ENCODE measurements at regions not wholly inside any gene's neighbourhood (a gene's known extent, or its start where the extent isn't known, plus 50 kb on each side); places are given as distances from the start of the nearest gene placed in this dataset.
"Not testable (repeated sequence)": the region's sequence is repeated elsewhere in the genome, so short reads cannot be mapped to it uniquely, and the experiment has no call there.

- not testable (repeated sequence) for H3K79me2 ChIP-seq; H3K4me2 ChIP-seq (ENCODE audit: low read length); H3K27me3 ChIP-seq (ENCODE audit: control insufficient read depth, insufficient read depth, low read length); H2AFZ ChIP-seq; H3K9ac ChIP-seq; H3K36me3 ChIP-seq (ENCODE audit: control insufficient read depth, insufficient read depth, low read length); H3K9me3 ChIP-seq (ENCODE audit: control insufficient read depth, low read length); H3K27ac ChIP-seq; H3K4me1 ChIP-seq; H3K4me3 ChIP-seq (ENCODE audit: low read depth, low read length)
These were observed 116.6 kb upstream of the PRKX start for GRCh38 chrX:3830020-3830419.

GRCh38 chrX:3829041-3829531 is 115.6 kb upstream of the PRKX start:
- not testable (repeated sequence) for H2AFZ ChIP-seq; H3K27ac ChIP-seq; H3K9ac ChIP-seq; H3K79me2 ChIP-seq; H3K4me2 ChIP-seq (ENCODE audit: low read length); H3K9me3 ChIP-seq (ENCODE audit: control insufficient read depth, low read length); H3K4me1 ChIP-seq; H3K36me3 ChIP-seq (ENCODE audit: control insufficient read depth, insufficient read depth, low read length); H3K27me3 ChIP-seq (ENCODE audit: control insufficient read depth, insufficient read depth, low read length); H3K4me3 ChIP-seq (ENCODE audit: low read depth, low read length)

- H3K27me3 ChIP-seq (ENCODE audit: control insufficient read depth, insufficient read depth, low read length); H2AFZ ChIP-seq; H3K4me1 ChIP-seq; H3K36me3 ChIP-seq (ENCODE audit: control insufficient read depth, insufficient read depth, low read length); H3K27ac ChIP-seq; H3K9me3 ChIP-seq (ENCODE audit: control insufficient read depth, low read length); H3K4me2 ChIP-seq (ENCODE audit: low read length); H3K4me3 ChIP-seq (ENCODE audit: low read depth, low read length); H3K79me2 ChIP-seq; H3K9ac ChIP-seq: not testable (repeated sequence)
These were observed 115.1 kb upstream of the PRKX start for GRCh38 chrX:3828378-3829040.

- H3K4me3 ChIP-seq (ENCODE audit: low read depth, low read length); H3K27ac ChIP-seq; H3K27me3 ChIP-seq (ENCODE audit: control insufficient read depth, insufficient read depth, low read length); H2AFZ ChIP-seq; H3K9me3 ChIP-seq (ENCODE audit: control insufficient read depth, low read length); H3K4me2 ChIP-seq (ENCODE audit: low read length); H3K9ac ChIP-seq; H3K36me3 ChIP-seq (ENCODE audit: control insufficient read depth, insufficient read depth, low read length); H3K79me2 ChIP-seq; H3K4me1 ChIP-seq: not testable (repeated sequence)
These were observed 110.6 kb upstream of the PRKX start for GRCh38 chrX:3824008-3824407.

- H2AFZ ChIP-seq = no peak overlapping the region
- H3K4me1 ChIP-seq = no peaks in the 10 kb centered on the region
- no peak overlapping the region for H3K4me2 ChIP-seq (ENCODE audit: low read length)
- no peaks in the 10 kb centered on the region for H3K79me2 ChIP-seq
- no peak overlapping the region for H3K27ac ChIP-seq
- H3K9ac ChIP-seq = no peak overlapping the region
- no peaks in the 10 kb centered on the region for H3K36me3 ChIP-seq (ENCODE audit: control insufficient read depth, insufficient read depth, low read length)
- H3K27me3 ChIP-seq (ENCODE audit: control insufficient read depth, insufficient read depth, low read length) = no peaks in the 10 kb centered on the region
- no peak for TF ChIP-seq CTCF (IDR thresholded peaks at IDR 0.05)
- H3K9me3 ChIP-seq (ENCODE audit: control insufficient read depth, low read length) = no peaks in the 10 kb centered on the region
- H3K4me3 ChIP-seq (ENCODE audit: low read depth, low read length) = no peak overlapping the region
These were observed 106.7 kb upstream of the PRKX start for GRCh38 chrX:3820167-3820566.

GRCh38 chrX:3817480-3817879 is 104.0 kb upstream of the PRKX start:
- not testable (repeated sequence) for H3K9ac ChIP-seq; H3K4me3 ChIP-seq (ENCODE audit: low read depth, low read length); H3K79me2 ChIP-seq; H3K36me3 ChIP-seq (ENCODE audit: control insufficient read depth, insufficient read depth, low read length); H3K27me3 ChIP-seq (ENCODE audit: control insufficient read depth, insufficient read depth, low read length); H3K4me1 ChIP-seq; H3K4me2 ChIP-seq (ENCODE audit: low read length); H2AFZ ChIP-seq; H3K27ac ChIP-seq; H3K9me3 ChIP-seq (ENCODE audit: control insufficient read depth, low read length)

- peak overlapping the region; percentile 81 for H2AFZ ChIP-seq
- H3K79me2 ChIP-seq = no peaks in the 10 kb centered on the region
- H3K27ac ChIP-seq = peak overlapping the region; percentile 94
- H3K4me3 ChIP-seq (ENCODE audit: low read depth, low read length) = peak overlapping the region; percentile 59
- no peaks in the 10 kb centered on the region for H3K9me3 ChIP-seq (ENCODE audit: control insufficient read depth, low read length)
- H3K36me3 ChIP-seq (ENCODE audit: control insufficient read depth, insufficient read depth, low read length) = no peaks in the 10 kb centered on the region
- no peaks in the 10 kb centered on the region for H3K4me1 ChIP-seq
- H3K9ac ChIP-seq = peak overlapping the region; percentile 72
- no peaks in the 10 kb centered on the region for H3K27me3 ChIP-seq (ENCODE audit: control insufficient read depth, insufficient read depth, low read length)
- TF ChIP-seq CTCF (IDR thresholded peaks at IDR 0.05) = peak; percentile 0
- peak overlapping the region; percentile 60 for H3K4me2 ChIP-seq (ENCODE audit: low read length)
These were observed 102.6 kb upstream of the PRKX start for GRCh38 chrX:3815896-3816664.

Data from parathyroid adenoma (tissue), 2 donors.